Brain pericyte (primary cell): ENCODE measurements at regions not wholly inside any gene's neighbourhood (a gene's known extent, or its start where the extent isn't known, plus 50 kb on each side); places are given as distances from the start of the nearest gene placed in this dataset.
"Not testable (repeated sequence)": the region's sequence is repeated elsewhere in the genome, so short reads cannot be mapped to it uniquely, and the experiment has no call there.

Experiments used
- DNase-seq: peaks from one replicate; pipeline ENCODE4 v3.0.0-alpha.2; 2012; ENCODE audit warnings: low read depth, low spot score

- DNase-seq: no peak
Measured at GRCh38 chr10:60570272-60570865, 180.7 kb upstream of the ANK3 start.

GRCh38 chr10:60569681-60570080 is 180.0 kb upstream of the ANK3 start:
- no peak for DNase-seq

- no peak for DNase-seq
Measured at GRCh38 chr10:60566096-60566495, 176.4 kb upstream of the ANK3 start.

- no peak for DNase-seq
Measured at GRCh38 chr10:60565492-60565891, 175.8 kb upstream of the ANK3 start.

GRCh38 chr10:60564475-60564874 is 174.8 kb upstream of the ANK3 start:
- DNase-seq: no peak

- DNase-seq: no peak
Measured at GRCh38 chr10:60560451-60560850, 170.8 kb upstream of the ANK3 start.

- DNase-seq: no peak
Measured at GRCh38 chr10:60555700-60556099, 166.0 kb upstream of the ANK3 start.

- no peak for DNase-seq
Measured at GRCh38 chr10:60549686-60550085, 160.0 kb upstream of the ANK3 start.

- no peak for DNase-seq
Measured at GRCh38 chr10:60542657-60543056, 153.0 kb upstream of the ANK3 start.

GRCh38 chr10:60541451-60541850 is 151.8 kb upstream of the ANK3 start:
- DNase-seq: no peak

- DNase-seq: no peak
Measured at GRCh38 chr10:60537697-60538096, 148.0 kb upstream of the ANK3 start.

- DNase-seq: no peak
Measured at GRCh38 chr10:60536529-60537114, 146.9 kb upstream of the ANK3 start.

- DNase-seq: no peak
Measured at GRCh38 chr10:60535427-60535826, 145.8 kb upstream of the ANK3 start.

- peak; percentile 64 for DNase-seq
Measured at GRCh38 chr10:60534761-60535389, 145.2 kb upstream of the ANK3 start.

- no peak for DNase-seq
Measured at GRCh38 chr10:60532696-60533468, 143.2 kb upstream of the ANK3 start.

- DNase-seq: no peak
Measured at GRCh38 chr10:60531006-60531405, 141.3 kb upstream of the ANK3 start.

- no peak for DNase-seq
Measured at GRCh38 chr10:60527676-60528075, 138.0 kb upstream of the ANK3 start.

- DNase-seq: no peak
Measured at GRCh38 chr10:60525716-60526585, 136.3 kb upstream of the ANK3 start.

- no peak for DNase-seq
Measured at GRCh38 chr10:60524541-60524940, 134.9 kb upstream of the ANK3 start.

- DNase-seq: not testable (repeated sequence)
Measured at GRCh38 chr10:60523371-60523770, 133.7 kb upstream of the ANK3 start.

- no peak for DNase-seq
Measured at GRCh38 chr10:60522617-60523016, 132.9 kb upstream of the ANK3 start.

GRCh38 chr10:60521974-60522405 is 132.3 kb upstream of the ANK3 start:
- DNase-seq: no peak
